ENCODE measurements at regions not wholly inside any gene's neighbourhood (a gene's known extent, or its start where the extent isn't known, plus 50 kb on each side); places are given as distances from the start of the nearest gene placed in this dataset.

DNA sequence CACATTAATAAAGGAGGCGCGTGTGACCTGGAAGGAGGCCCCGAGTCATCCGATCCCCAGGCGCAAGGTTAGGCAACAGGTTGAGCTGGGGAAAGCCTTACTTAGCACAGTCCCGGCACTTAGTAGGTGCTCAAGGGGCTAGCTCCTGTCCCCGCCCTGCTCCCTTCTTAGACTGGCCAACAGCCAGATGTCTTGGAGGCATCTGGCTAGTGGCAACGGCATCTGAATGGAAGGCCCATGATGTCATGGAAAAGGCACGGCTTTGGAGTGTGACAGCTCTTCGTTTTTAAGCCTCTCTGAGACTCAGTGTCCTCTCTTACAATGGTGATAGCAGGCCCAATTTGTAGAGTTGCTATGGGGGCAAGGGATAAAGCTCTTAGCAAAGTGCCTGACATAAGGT lies 258.3 kb downstream of the CYRIA start:
- peaks cover 28% of the 10 kb centered on the region for H3K9me3 Mint-ChIP-seq (ENCODE audit: unreplicated experiment)

DNA sequence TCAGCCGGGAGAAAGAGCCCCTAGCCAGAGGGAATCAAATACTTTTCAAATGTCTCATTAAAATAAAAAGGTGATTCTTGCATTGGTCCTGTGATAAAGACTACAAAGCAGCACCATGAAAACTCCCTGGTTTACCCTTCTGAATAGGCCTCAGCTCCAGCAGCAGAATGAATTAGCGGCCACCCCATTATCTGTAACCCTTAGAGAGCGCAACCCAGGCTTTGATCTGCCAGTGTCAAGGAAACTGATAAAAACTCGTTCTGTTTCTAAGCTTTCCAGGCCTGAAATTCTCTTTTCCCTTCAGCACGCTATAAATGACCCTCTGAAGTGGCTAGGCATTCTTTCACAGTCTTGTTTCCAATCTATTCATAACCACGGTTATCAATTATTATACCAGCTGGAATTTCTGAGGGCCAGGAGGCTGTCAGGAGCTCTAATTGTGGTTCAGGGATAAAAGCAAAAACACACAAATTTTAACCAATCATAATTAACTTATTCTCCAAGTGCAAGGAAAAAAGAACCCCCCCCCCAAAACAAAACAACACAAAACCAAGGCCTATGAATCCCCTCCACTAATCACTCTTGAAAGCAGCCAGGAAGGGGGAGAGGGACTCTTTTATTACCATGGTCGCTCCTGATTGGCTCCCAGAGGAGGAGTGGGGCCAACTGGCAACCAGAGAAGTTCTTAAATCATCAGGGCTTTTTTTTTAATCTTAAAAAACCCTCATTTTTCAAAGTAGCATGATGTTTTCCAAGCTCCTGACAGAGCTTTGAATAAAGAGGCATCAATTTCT lies 258.9 kb downstream of the CYRIA start:
- no peaks in the 10 kb centered on the region for H3K4me1 Mint-ChIP-seq (ENCODE audit: unreplicated experiment)
- H3K4me3 Mint-ChIP-seq (ENCODE audit: unreplicated experiment): no peak overlapping the region
- peaks cover 22% of the 10 kb centered on the region for H3K9me3 Mint-ChIP-seq (ENCODE audit: unreplicated experiment)
- no peak for DNase-seq (ENCODE audit: extremely low spot score, unreplicated experiment)
- H3K27ac Mint-ChIP-seq (ENCODE audit: unreplicated experiment): no peak overlapping the region
- no peaks in the 10 kb centered on the region for H3K27me3 Mint-ChIP-seq (ENCODE audit: unreplicated experiment)
- H3K36me3 Mint-ChIP-seq (ENCODE audit: unreplicated experiment): no peaks in the 10 kb centered on the region
- TF ChIP-seq, protein P1, sequence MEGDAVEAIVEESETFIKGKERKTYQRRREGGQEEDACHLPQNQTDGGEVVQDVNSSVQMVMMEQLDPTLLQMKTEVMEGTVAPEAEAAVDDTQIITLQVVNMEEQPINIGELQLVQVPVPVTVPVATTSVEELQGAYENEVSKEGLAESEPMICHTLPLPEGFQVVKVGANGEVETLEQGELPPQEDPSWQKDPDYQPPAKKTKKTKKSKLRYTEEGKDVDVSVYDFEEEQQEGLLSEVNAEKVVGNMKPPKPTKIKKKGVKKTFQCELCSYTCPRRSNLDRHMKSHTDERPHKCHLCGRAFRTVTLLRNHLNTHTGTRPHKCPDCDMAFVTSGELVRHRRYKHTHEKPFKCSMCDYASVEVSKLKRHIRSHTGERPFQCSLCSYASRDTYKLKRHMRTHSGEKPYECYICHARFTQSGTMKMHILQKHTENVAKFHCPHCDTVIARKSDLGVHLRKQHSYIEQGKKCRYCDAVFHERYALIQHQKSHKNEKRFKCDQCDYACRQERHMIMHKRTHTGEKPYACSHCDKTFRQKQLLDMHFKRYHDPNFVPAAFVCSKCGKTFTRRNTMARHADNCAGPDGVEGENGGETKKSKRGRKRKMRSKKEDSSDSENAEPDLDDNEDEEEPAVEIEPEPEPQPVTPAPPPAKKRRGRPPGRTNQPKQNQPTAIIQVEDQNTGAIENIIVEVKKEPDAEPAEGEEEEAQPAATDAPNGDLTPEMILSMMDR (IDR thresholded peaks at IDR 0.05): no peak

More for the DNA sequence above, 258.3 kb downstream of the CYRIA start:
- Mint-ChIP-seq H3K36me3 (ENCODE audit: unreplicated experiment) (no peaks in the 10 kb centered on the region), H3K4me3 (ENCODE audit: unreplicated experiment) (no peak overlapping the region), H3K4me1 (ENCODE audit: unreplicated experiment) (no peaks in the 10 kb centered on the region), H3K27ac (ENCODE audit: unreplicated experiment) (no peak overlapping the region), H3K27me3 (ENCODE audit: unreplicated experiment) (no peaks in the 10 kb centered on the region)
- DNase-seq (ENCODE audit: extremely low spot score, unreplicated experiment): no peak
- TF ChIP-seq, protein P1 (IDR thresholded peaks at IDR 0.05): no peak

DNA sequence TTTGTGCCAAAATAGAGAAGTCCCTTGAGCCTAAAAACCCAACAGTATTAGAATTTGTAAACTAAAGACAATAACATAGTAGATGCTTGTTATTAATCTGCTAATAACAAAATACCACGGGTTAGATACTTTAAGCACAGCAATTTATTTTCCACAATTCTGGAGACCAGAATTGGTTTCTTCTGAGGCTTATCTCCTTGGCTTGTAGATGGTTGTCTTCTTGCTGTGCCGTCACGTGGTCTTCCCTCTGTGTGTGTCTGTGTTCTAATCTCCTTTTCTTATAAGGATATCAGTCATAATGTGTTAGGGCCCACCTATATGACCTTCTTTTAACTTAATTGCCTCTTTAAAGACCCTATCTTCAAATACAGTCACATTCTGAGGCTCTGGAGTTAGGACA lies 260.1 kb downstream of the CYRIA start:
- Mint-ChIP-seq H3K27ac (ENCODE audit: unreplicated experiment) (no peak overlapping the region), H3K9me3 (ENCODE audit: unreplicated experiment) (peaks cover 14% of the 10 kb centered on the region), H3K4me3 (ENCODE audit: unreplicated experiment) (no peak overlapping the region), H3K4me1 (ENCODE audit: unreplicated experiment) (no peaks in the 10 kb centered on the region), H3K36me3 (ENCODE audit: unreplicated experiment) (no peaks in the 10 kb centered on the region), H3K27me3 (ENCODE audit: unreplicated experiment) (no peaks in the 10 kb centered on the region)
- DNase-seq (ENCODE audit: extremely low spot score, unreplicated experiment): no peak
- TF ChIP-seq, protein P1 (IDR thresholded peaks at IDR 0.05): no peak

DNA sequence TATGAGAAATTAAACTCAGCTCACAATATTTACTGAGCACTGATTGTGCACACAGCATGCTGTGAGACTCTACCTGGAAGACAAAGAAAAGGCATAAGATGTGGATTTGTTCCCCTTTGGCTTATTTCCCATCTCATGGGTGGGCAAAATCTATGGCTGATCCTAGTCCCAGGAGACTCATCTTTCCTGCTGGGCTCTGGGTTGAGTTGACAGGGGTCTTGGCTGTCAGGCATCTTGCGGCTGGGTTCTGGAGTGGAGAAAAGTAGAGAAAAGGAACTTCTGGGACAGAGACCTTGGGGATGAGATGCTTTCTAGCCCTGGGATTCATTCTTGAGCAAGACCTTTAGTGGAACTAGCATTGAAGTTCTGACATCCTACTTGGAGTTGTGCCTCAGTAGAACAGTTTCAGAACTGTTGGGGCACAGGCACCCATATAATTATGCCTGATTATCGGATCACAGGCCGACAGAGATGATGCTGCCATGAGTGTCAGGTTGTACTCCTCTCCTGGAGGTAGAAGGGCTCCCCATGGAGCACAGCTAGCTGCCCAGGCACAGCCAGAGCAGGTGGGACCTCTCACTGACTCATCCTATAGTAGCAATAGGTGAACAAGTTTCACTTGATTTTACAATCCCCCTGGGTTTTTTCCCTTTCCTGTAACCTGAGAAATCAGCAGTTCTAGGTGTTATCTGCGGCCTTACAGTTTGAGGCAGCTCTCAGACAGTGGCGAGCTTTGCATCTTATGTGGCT lies 260.9 kb downstream of the CYRIA start:
- H3K27ac Mint-ChIP-seq (ENCODE audit: unreplicated experiment): no peak overlapping the region
- peaks cover 8% of the 10 kb centered on the region for H3K9me3 Mint-ChIP-seq (ENCODE audit: unreplicated experiment)
- no peaks in the 10 kb centered on the region for H3K4me1 Mint-ChIP-seq (ENCODE audit: unreplicated experiment)
- H3K36me3 Mint-ChIP-seq (ENCODE audit: unreplicated experiment): no peaks in the 10 kb centered on the region
- no peaks in the 10 kb centered on the region for H3K27me3 Mint-ChIP-seq (ENCODE audit: unreplicated experiment)
- TF ChIP-seq, protein P1 (IDR thresholded peaks at IDR 0.05): no peak
- no peak for DNase-seq (ENCODE audit: extremely low spot score, unreplicated experiment)
- H3K4me3 Mint-ChIP-seq (ENCODE audit: unreplicated experiment): no peak overlapping the region

DNA sequence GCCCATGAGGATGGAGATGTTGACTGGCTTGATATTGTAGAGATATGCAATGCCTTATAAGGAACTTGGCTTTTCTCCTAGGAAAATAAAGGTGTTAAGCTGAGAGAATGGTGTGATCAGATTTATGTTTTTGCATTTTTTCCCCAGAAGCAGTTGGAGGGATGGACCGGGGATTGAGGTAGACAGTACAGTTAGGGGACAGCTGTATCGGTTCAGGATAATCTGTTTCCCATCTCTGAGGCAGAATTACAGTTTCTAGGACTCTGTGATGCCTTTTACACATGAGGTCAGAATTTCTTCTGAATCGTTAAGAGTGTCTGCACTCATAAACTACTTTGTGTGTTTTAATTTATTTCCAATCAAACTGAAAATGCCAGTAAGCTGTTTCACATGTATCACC lies 261.5 kb downstream of the CYRIA start:
- no peak for DNase-seq (ENCODE audit: extremely low spot score, unreplicated experiment)
- TF ChIP-seq, protein P1 (IDR thresholded peaks at IDR 0.05): no peak
- Mint-ChIP-seq H3K27me3 (ENCODE audit: unreplicated experiment) (no peaks in the 10 kb centered on the region), H3K4me1 (ENCODE audit: unreplicated experiment) (no peaks in the 10 kb centered on the region), H3K4me3 (ENCODE audit: unreplicated experiment) (no peak overlapping the region), H3K27ac (ENCODE audit: unreplicated experiment) (no peak overlapping the region), H3K9me3 (ENCODE audit: unreplicated experiment) (peaks cover 8% of the 10 kb centered on the region), H3K36me3 (ENCODE audit: unreplicated experiment) (no peaks in the 10 kb centered on the region)

All from osteocyte (in vitro differentiated cells).